ENCODE measurements at regions not wholly inside any gene's neighbourhood (a gene's known extent, or its start where the extent isn't known, plus 50 kb on each side); places are given as distances from the start of the nearest gene placed in this dataset.

DNA sequence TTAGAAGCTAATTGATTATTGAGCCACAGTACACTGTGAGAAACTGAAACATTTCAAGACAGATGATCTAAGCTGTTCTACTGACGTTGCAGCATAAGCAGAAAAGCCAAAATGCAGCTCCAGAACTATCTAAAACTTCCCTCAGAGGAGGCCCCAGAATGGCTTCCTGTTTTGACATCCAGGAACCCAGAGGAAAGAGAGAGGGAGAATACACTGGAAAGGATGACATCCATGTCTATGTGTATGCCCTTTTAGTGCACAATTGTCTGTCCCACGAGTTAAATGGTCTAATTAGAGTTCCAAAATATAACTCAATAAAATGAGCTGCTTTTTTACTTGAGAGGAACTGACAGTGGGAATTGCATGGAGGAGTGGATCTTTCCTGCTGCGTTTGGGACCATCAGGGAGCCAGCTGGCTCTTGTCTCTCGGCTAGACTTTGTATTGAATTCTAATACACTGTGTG lies 688.1 kb downstream of the ZNF385D start:
- Mint-ChIP-seq H3K4me3 (no peak overlapping the region), H3K9me3 (ENCODE audit: low read depth) (peaks cover 3% of the 10 kb centered on the region), H3K27me3 (no peaks in the 10 kb centered on the region), H3K27ac (no peak overlapping the region), H3K4me1 (no peaks in the 10 kb centered on the region), H3K36me3 (no peaks in the 10 kb centered on the region)
- ATAC-seq, result no peak
- CTCF ChIA-PET, result no interaction called here
- DNase-seq, result no peak

DNA sequence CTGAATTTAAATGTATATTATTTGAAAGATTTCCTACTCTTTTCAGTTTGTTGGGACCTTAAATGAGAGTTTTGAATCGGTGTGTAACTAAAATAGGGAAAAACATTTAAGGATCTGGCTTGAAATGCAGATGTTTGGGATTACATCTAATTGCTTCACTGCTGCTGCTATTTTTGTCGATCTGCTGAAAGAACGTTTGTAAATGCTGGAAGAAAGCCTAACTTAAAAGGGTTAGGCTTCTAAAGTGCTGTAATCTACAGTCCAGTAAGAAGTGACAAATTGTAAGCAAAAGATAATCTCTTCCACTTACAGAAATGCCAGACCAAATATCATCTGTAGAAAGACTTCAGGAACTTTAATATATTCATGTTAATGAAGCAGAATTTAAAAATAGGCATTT lies 691.6 kb downstream of the ZNF385D start:
- ATAC-seq, result no peak
- Mint-ChIP-seq H3K36me3 (no peaks in the 10 kb centered on the region), H3K27ac (no peak overlapping the region), H3K27me3 (no peaks in the 10 kb centered on the region), H3K4me3 (no peak overlapping the region), H3K4me1 (no peaks in the 10 kb centered on the region), H3K9me3 (ENCODE audit: low read depth) (peaks cover 3% of the 10 kb centered on the region)
- DNase-seq, result no peak
- CTCF ChIA-PET, result no interaction called here

DNA sequence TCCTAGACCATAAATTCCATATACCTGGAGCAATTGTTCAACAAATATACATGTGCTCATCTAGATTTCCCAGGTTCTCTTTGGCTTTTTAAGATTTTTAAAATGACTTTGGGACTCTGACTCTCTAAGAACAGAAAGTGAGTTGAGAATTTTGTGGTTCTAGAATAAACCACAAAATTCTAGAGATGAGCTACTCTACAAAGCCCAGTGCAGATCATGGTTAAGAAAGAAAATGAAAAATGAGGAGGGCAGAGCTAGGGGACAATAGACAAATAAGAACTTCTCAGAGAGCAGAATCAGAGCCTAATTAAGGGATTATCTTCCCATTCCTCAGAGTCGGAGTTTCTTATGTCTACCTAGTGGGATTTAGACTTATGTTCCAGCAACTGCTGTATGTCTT lies 694.7 kb downstream of the ZNF385D start:
- CTCF ChIA-PET, result no interaction called here
- H3K27me3 Mint-ChIP-seq, result no peaks in the 10 kb centered on the region
- no peak overlapping the region for H3K27ac Mint-ChIP-seq
- no peaks in the 10 kb centered on the region for H3K36me3 Mint-ChIP-seq
- ATAC-seq (no peak), DNase-seq (no peak)
- H3K9me3 Mint-ChIP-seq (ENCODE audit: low read depth), result peaks cover 6% of the 10 kb centered on the region
- no peak overlapping the region for H3K4me3 Mint-ChIP-seq
- H3K4me1 Mint-ChIP-seq, result no peaks in the 10 kb centered on the region

DNA sequence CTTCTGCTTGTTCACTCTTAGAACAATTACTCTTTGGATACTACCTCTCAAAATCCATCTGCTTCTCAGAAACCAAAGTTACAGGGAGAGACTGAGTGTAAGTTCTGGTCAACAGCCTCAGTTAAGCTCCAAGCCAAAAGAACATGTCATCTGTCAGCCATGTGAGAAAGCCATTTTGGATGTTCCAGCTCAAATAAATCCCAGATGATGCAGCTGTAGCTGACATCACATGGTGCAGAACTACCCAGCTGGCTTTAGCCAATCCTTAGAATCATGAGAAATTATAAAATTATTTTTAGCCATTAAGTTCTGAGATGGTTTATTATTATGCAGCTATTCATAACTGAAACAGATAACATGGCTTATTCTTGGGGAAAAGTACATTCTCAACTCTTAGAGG lies 696.0 kb downstream of the ZNF385D start:
- no peak for DNase-seq
- no peak for ATAC-seq
- Mint-ChIP-seq H3K27ac (no peak overlapping the region), H3K9me3 (ENCODE audit: low read depth) (peaks cover 6% of the 10 kb centered on the region), H3K4me3 (no peak overlapping the region), H3K4me1 (no peaks in the 10 kb centered on the region), H3K27me3 (no peaks in the 10 kb centered on the region), H3K36me3 (no peaks in the 10 kb centered on the region)
- CTCF ChIA-PET, result no interaction called here

DNA sequence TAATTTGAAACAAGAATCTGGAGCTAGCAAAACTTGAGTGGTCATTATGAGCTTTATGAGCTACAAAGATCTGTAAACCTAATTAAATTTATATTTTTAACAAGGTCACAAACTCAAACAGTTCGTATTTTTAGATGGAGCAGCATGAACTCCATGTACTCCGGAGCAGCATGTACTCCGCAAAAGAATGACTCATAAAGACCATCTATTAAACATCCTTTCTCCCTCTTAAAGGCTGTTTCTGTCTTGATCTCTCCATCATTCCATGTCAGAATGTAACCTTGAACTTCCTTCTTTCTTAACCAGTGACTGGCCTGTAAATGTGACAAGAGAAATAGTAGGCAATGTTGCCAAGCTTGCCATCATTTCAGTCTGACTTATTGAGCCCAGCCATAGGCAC lies 696.9 kb downstream of the ZNF385D start:
- peaks cover 4% of the 10 kb centered on the region for H3K9me3 Mint-ChIP-seq (ENCODE audit: low read depth)
- H3K36me3 Mint-ChIP-seq, result no peaks in the 10 kb centered on the region
- DNase-seq (no peak), ATAC-seq (no peak)
- H3K4me1 Mint-ChIP-seq, result no peaks in the 10 kb centered on the region
- H3K27me3 Mint-ChIP-seq, result no peaks in the 10 kb centered on the region
- H3K4me3 Mint-ChIP-seq, result no peak overlapping the region
- CTCF ChIA-PET, result no interaction called here
- H3K27ac Mint-ChIP-seq, result no peak overlapping the region

DNA sequence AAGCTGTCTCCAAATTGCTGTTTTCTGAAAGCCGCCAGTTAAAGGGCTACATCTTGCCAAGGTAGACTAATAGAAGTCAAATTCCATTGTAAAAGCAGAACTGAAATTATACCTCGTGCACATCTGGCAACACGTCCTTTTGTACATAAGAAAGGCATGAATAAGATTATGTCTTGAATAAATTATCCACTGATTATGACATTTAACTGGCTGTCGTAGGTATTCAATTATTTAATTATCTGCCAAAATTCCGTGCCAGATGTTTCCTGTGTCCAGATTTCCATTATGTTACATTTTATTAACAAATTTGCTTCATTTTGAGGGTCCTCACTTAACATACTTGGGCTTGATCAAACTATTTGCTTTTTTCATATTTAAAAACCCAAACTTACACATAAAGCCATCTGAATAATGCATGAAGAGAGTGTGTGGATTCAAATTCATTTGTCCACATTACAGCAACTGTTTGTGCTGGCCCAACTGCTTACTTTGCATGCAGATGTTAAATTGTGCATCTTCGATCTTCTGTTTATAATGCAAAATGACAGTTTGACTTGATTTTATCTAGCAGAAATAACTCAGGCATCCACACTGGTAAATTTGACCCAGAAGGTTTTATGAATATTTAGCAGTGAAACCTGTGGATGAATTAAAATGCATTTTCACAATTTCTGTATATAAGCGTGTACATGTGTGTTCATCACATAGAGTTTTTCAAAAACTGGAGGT lies 701.5 kb downstream of the ZNF385D start:
- no peak for ATAC-seq
- H3K9me3 Mint-ChIP-seq (ENCODE audit: low read depth), result peaks cover 4% of the 10 kb centered on the region
- H3K36me3 Mint-ChIP-seq, result no peaks in the 10 kb centered on the region

DNA sequence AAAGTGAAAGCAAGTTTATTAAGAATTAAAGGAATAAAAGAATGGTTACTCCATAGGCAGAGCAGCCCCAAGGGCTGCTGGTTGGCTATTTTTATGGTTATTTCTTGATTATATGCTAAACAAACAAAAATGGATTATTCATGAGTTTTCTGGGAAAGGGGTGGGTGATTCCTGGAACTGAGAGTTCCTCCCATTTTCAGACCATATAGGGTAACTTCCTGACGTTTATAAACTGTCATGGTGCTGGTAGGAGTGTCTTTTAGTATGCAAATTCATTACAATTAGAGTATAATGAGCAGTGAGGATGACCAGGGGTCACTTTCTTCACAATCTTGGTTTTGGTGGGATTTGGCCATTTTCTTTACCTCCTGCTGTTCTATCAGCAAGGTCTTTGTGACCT lies 707.9 kb downstream of the ZNF385D start:
- DNase-seq (no peak), ATAC-seq (no peak)
- Mint-ChIP-seq H3K9me3 (ENCODE audit: low read depth) (peaks cover 2% of the 10 kb centered on the region), H3K36me3 (no peaks in the 10 kb centered on the region), H3K27me3 (no peaks in the 10 kb centered on the region), H3K4me3 (no peak overlapping the region), H3K4me1 (no peaks in the 10 kb centered on the region), H3K27ac (no peak overlapping the region)
- CTCF ChIA-PET, result no interaction called here

More for the DNA sequence above, 701.5 kb downstream of the ZNF385D start:
- no peak overlapping the region for H3K27ac Mint-ChIP-seq
- H3K4me1 Mint-ChIP-seq, result no peaks in the 10 kb centered on the region
- CTCF ChIA-PET, result no interaction called here
- no peak overlapping the region for H3K4me3 Mint-ChIP-seq
- H3K27me3 Mint-ChIP-seq, result no peaks in the 10 kb centered on the region
- DNase-seq, result no peak

DNA sequence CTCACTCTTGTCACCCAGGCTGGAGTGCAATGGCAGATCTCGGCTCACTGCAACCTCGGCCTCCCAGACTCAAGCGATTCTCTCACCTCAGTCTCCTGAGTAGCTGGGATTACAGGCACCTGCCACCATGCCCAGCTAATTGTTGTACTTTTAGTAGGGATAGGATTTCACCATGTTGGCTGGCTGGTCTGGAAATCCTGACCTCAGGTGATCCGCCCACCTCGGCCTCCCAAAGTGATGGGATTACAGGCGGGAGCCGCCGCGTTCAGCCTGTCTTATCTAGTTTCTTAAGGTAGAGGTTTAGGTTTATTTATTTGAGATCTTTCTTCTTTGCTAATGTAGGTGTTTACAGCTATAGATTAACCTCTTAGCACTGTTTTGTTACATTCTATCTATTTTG lies 708.8 kb downstream of the ZNF385D start:
- peaks cover 2% of the 10 kb centered on the region for H3K9me3 Mint-ChIP-seq (ENCODE audit: low read depth)
- CTCF ChIA-PET, result no interaction called here
- no peaks in the 10 kb centered on the region for H3K36me3 Mint-ChIP-seq
- H3K27me3 Mint-ChIP-seq, result no peaks in the 10 kb centered on the region
- no peak for DNase-seq
- H3K4me1 Mint-ChIP-seq, result no peaks in the 10 kb centered on the region
- H3K4me3 Mint-ChIP-seq, result no peak overlapping the region
- H3K27ac Mint-ChIP-seq, result no peak overlapping the region
- no peak for ATAC-seq

DNA sequence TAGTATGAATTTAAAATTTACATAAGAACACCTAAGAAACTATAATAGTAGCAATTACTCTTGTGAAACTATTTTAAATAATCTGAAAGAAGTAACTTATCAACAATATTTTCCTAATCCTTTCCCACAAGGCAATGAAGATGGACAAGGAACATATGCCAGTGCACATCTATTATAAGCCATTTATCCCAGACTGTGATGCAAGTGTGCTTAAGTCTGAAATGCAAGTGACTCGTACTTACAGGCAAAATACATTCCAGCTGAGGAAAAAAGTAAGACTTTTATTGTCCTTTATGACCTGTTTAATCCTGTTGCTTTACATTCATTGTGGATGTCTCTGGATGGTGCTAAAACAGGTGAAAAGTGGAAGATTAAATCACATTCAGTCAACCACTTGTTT lies 709.4 kb downstream of the ZNF385D start:
- Mint-ChIP-seq H3K27ac (no peak overlapping the region), H3K27me3 (no peaks in the 10 kb centered on the region), H3K9me3 (ENCODE audit: low read depth) (peaks cover 2% of the 10 kb centered on the region), H3K4me1 (no peaks in the 10 kb centered on the region), H3K4me3 (no peak overlapping the region), H3K36me3 (no peaks in the 10 kb centered on the region)
- CTCF ChIA-PET, result no interaction called here
- DNase-seq, result no peak
- ATAC-seq, result no peak

DNA sequence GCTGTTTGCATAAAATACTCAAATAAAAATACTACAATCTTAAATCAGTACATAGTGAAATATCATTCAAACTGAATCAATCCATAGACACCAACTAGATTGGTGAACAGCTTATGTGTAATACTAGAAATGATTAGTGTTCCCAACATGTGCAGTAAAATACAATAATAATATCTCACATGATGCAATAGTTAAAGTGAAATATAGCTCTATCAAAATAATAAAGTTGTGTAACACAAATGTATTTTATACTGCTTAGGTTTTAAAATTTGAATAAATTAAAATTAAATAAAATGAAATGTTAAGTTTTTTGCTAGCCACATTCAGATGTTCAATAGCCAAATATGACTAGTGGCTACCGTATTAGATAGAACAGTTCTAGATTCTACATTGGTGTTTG lies 714.1 kb downstream of the ZNF385D start:
- no peak for ATAC-seq
- H3K4me3 Mint-ChIP-seq, result no peak overlapping the region
- H3K27ac Mint-ChIP-seq, result no peak overlapping the region
- H3K27me3 Mint-ChIP-seq, result no peaks in the 10 kb centered on the region
- H3K9me3 Mint-ChIP-seq (ENCODE audit: low read depth), result no peaks in the 10 kb centered on the region
- no peaks in the 10 kb centered on the region for H3K36me3 Mint-ChIP-seq
- CTCF ChIA-PET, result no interaction called here
- H3K4me1 Mint-ChIP-seq, result no peaks in the 10 kb centered on the region
- no peak for DNase-seq

DNA sequence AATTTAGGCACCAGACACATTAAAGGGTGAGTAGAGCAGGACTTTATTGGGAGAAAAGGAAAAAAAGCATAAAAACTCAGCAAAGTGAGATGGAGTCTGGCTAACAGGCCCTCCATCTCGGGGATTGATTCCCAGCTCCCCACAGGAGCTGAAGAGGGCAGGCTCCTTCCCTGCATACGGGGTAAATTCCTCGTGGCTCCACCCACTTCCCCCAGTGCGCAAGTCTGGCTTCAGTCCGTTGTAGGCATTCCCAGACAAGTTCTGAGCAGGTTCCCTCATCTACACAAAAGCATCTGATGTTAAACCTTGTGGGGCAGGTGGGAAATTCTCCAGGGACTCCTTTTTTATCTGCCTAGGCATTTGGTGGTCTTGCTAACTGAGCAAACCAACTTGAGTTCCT lies 722.6 kb downstream of the ZNF385D start:
- ATAC-seq (no peak), DNase-seq (no peak)
- H3K4me3 Mint-ChIP-seq, result no peak overlapping the region
- H3K4me1 Mint-ChIP-seq, result no peaks in the 10 kb centered on the region
- H3K36me3 Mint-ChIP-seq, result no peaks in the 10 kb centered on the region
- CTCF ChIA-PET, result no interaction called here
- peaks cover 2% of the 10 kb centered on the region for H3K9me3 Mint-ChIP-seq (ENCODE audit: low read depth)
- no peaks in the 10 kb centered on the region for H3K27me3 Mint-ChIP-seq
- H3K27ac Mint-ChIP-seq, result no peak overlapping the region

DNA sequence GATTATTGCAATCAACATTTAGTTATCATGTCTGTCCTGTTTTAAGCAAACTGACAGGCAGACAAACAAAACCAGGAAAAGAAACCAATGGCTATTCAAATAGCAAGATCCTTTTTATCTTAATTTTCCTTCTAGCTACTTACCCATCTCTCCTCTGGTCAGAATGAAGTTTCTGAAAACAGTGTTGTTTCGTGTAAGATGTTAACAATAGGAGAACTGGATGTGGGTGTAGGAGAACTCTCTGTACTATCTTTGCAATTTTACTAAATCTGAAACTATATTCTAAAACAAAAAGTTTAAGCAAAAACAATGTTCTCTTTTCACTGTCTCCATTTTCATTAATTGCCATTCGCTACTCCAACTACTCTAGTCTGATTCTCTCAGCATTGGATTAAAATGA lies 726.4 kb downstream of the ZNF385D start:
- no peaks in the 10 kb centered on the region for H3K36me3 Mint-ChIP-seq
- no peak overlapping the region for H3K27ac Mint-ChIP-seq
- no peak overlapping the region for H3K4me3 Mint-ChIP-seq
- CTCF ChIA-PET, result no interaction called here
- H3K9me3 Mint-ChIP-seq (ENCODE audit: low read depth), result peaks cover 2% of the 10 kb centered on the region
- no peaks in the 10 kb centered on the region for H3K4me1 Mint-ChIP-seq
- DNase-seq (no peak), ATAC-seq (no peak)
- H3K27me3 Mint-ChIP-seq, result no peaks in the 10 kb centered on the region

DNA sequence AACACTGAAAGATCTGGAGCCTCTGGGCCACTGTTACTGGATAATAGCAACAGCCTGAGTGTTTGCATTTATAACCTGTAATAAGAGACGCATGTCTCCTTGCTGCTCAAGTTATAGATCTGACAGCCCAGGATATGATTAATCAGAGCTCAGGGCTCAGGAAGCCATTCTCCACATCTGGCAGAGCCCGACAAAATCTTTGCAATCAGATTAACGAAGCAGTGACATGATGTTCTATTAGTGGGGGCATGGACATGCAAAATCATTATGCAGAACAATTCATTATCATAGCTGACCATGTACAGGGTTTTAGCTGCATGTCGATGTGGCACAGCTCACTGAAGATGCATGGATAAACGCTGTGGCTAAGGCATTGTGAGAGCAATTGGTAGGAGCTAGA lies 730.3 kb downstream of the ZNF385D start:
- CTCF ChIA-PET, result interaction anchor here (0.6 kb wide), 1 partner anchor 124 kb away, joined by 3 read pairs; no protein-coding TSS in a partner anchor
- no peaks in the 10 kb centered on the region for H3K36me3 Mint-ChIP-seq

DNA sequence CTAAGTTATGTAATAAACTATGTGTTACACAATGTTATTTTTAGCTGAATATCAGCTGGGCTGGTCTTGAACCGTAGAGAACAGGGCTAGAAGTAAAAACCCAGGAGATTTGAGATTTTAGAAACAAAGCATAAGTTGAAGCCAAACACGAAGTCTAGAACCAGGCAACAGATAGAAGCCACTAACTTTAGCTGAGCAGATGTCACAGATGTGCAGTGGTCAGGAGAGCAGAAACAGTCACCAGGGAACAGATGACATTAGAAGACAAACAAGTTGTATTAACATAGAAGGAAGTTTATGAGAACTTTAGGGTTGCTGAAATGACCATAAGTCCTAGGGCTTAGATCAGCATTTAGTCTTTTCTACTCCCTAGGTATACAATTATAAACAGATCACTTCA lies 731.0 kb downstream of the ZNF385D start:
- no peaks in the 10 kb centered on the region for H3K27me3 Mint-ChIP-seq
- ATAC-seq, result no peak
- H3K27ac Mint-ChIP-seq, result no peak overlapping the region
- H3K9me3 Mint-ChIP-seq (ENCODE audit: low read depth), result peaks cover 4% of the 10 kb centered on the region
- H3K36me3 Mint-ChIP-seq, result no peaks in the 10 kb centered on the region
- CTCF ChIA-PET, result no interaction called here
- no peaks in the 10 kb centered on the region for H3K4me1 Mint-ChIP-seq
- DNase-seq, result no peak
- H3K4me3 Mint-ChIP-seq, result no peak overlapping the region

More for the DNA sequence above, 730.3 kb downstream of the ZNF385D start:
- no peaks in the 10 kb centered on the region for H3K27me3 Mint-ChIP-seq
- H3K4me1 Mint-ChIP-seq, result no peaks in the 10 kb centered on the region
- ATAC-seq (no peak), DNase-seq (no peak)
- H3K27ac Mint-ChIP-seq, result no peak overlapping the region
- H3K9me3 Mint-ChIP-seq (ENCODE audit: low read depth), result peaks cover 5% of the 10 kb centered on the region
- H3K4me3 Mint-ChIP-seq, result no peak overlapping the region
